Colonic mucosa (tissue), 4 donors: ENCODE measurements at regions not wholly inside any gene's neighbourhood (a gene's known extent, or its start where the extent isn't known, plus 50 kb on each side); places are given as distances from the start of the nearest gene placed in this dataset.
"Not testable (repeated sequence)": the region's sequence is repeated elsewhere in the genome, so short reads cannot be mapped to it uniquely, and the experiment has no call there.

Experiments used
- DNase-seq: peaks from one replicate; pipeline ENCODE4 v3.0.0-alpha.2; 2020
- H3K27ac ChIP-seq: fragments of 200-600 bp; one replicate; pipeline ENCODE4 v1.8.0; 2021
- H3K27me3 ChIP-seq: fragments of 200-600 bp; one replicate; pipeline ENCODE4 v1.8.0; 2021
- H3K36me3 ChIP-seq: fragments of 200-600 bp; one replicate; pipeline ENCODE4 v1.8.0; 2021
- H3K4me1 ChIP-seq: fragments of 200-600 bp; one replicate; pipeline ENCODE4 v1.8.0; 2021; ENCODE audit warnings: mild to moderate bottlenecking
- H3K4me3 ChIP-seq: fragments of 200-600 bp; one replicate; pipeline ENCODE4 v1.8.0; 2021
- H3K9ac ChIP-seq, 2 donors: one replicate each; pipeline ENCODE4 v1.7.0; 2013; ENCODE audit warnings: control low read depth in 2 of 2, low read depth in 2 of 2, low read length in 2 of 2
- H3K9me3 ChIP-seq: fragments of 200-600 bp; one replicate; pipeline ENCODE4 v1.8.0; 2021
- CTCF ChIP-seq: fragments of 200-600 bp; IDR thresholded peaks from one replicate; pipeline ENCODE4 v1.8.0; 2022; ENCODE audit warnings: antibody characterized with exemption, mild to moderate bottlenecking
- intact Hi-C: fragments of 100-400 bp; cut with DNase I; formaldehyde crosslinking; loops from one replicate; pipeline ENCODE4 v1.14.1; 2022
- donor health status: healthy.
- donor health status: DM: no; HTN: no; CAD: no.
- donor health status: DM: no; HTN: no; CAD: no.

- Histone ChIP-seq H3K27ac (no peak overlapping the region), H3K36me3 (no peaks in the 10 kb centered on the region), H3K4me3 (no peak overlapping the region), H3K4me1 (peaks cover 5% of the 10 kb centered on the region), H3K9ac (no peak overlapping the region), H3K27me3 (no peaks in the 10 kb centered on the region), H3K9me3 (no peaks in the 10 kb centered on the region)
- DNase-seq: no peak
- TF ChIP-seq CTCF: no peak
- intact Hi-C loops: no loop called here
Measured at GRCh38 chr15:63447017-63447676, 57.2 kb upstream of the USP3 start.

GRCh38 chr15:63448266-63448665 is 56.1 kb upstream of the USP3 start:
- Histone ChIP-seq H3K27ac (peak overlapping the region; percentile 53), H3K9me3 (no peaks in the 10 kb centered on the region), H3K27me3 (no peaks in the 10 kb centered on the region), H3K4me3 (no peak overlapping the region), H3K36me3 (no peaks in the 10 kb centered on the region), H3K9ac (no peak overlapping the region), H3K4me1 (peaks cover 5% of the 10 kb centered on the region)
- DNase-seq: no peak
- TF ChIP-seq CTCF: no peak
- intact Hi-C loops: no loop called here

GRCh38 chr15:63448872-63449555 is 55.4 kb upstream of the USP3 start:
- DNase-seq, intact Hi-C loops, H3K9ac ChIP-seq, H3K27me3 ChIP-seq, H3K4me1 ChIP-seq, H3K36me3 ChIP-seq, H3K9me3 ChIP-seq, H3K4me3 ChIP-seq: not testable (repeated sequence)
- peak overlapping the region; percentile 53 for H3K27ac ChIP-seq

- DNase-seq: peak; percentile 65
- H3K9ac ChIP-seq: peak overlapping the region in 1 of 2 donors; percentile 30
- no peak overlapping the region for H3K27ac ChIP-seq
- no peak for TF ChIP-seq CTCF
- peaks cover 5% of the 10 kb centered on the region for H3K4me1 ChIP-seq
- H3K27me3 ChIP-seq: no peaks in the 10 kb centered on the region
- H3K36me3 ChIP-seq: no peaks in the 10 kb centered on the region
- H3K4me3 ChIP-seq: no peak overlapping the region
- H3K9me3 ChIP-seq: no peaks in the 10 kb centered on the region
- intact Hi-C loops: no loop called here
Measured at GRCh38 chr15:63449731-63450130, 54.7 kb upstream of the USP3 start.

- H3K36me3 ChIP-seq: no peaks in the 10 kb centered on the region
- no peak overlapping the region for H3K9ac ChIP-seq
- intact Hi-C loops: no loop called here
- H3K27me3 ChIP-seq: no peaks in the 10 kb centered on the region
- H3K4me1 ChIP-seq: peaks cover 5% of the 10 kb centered on the region
- no peak for DNase-seq
- no peaks in the 10 kb centered on the region for H3K9me3 ChIP-seq
- no peak overlapping the region for H3K27ac ChIP-seq
- no peak for TF ChIP-seq CTCF
- H3K4me3 ChIP-seq: no peak overlapping the region
Measured at GRCh38 chr15:63450884-63451225, 53.5 kb upstream of the USP3 start.

- intact Hi-C loops: no loop called here
- TF ChIP-seq CTCF: no peak
- Histone ChIP-seq H3K9ac (no peak overlapping the region), H3K27ac (no peak overlapping the region), H3K4me1 (peaks cover 5% of the 10 kb centered on the region), H3K36me3 (no peaks in the 10 kb centered on the region), H3K4me3 (no peak overlapping the region), H3K9me3 (no peaks in the 10 kb centered on the region), H3K27me3 (no peaks in the 10 kb centered on the region)
- no peak for DNase-seq
Measured at GRCh38 chr15:63451671-63452315, 52.6 kb upstream of the USP3 start.
